ENCODE measurements at regions not wholly inside any gene's neighbourhood (a gene's known extent, or its start where the extent isn't known, plus 50 kb on each side); places are given as distances from the start of the nearest gene placed in this dataset.

DNA sequence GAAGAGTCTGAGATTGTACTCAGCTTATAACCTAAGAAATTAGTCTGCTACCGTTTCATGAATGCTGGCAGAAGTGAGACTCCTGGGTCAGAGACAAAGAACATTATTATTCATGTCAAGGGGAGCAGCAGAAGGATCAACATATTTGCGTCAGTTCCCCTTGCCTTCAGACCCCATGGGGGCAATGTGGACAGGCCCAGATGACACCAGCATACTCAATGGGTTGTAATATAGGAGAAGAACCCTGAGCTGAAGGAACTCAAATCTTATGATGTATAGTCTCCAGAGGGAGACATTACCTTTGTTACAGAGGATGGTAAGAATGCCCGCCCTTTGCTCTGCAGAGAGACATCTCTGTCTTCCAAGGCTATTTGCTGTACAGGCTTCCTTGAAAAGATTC is 384.4 kb downstream of the EPM2A start:
- H3K27ac Mint-ChIP-seq: no peak overlapping the region
- peaks cover 4% of the 10 kb centered on the region for H3K27me3 Mint-ChIP-seq (ENCODE audit: insufficient read depth)
- no peaks in the 10 kb centered on the region for H3K4me1 Mint-ChIP-seq (ENCODE audit: low read depth)
- no peak for DNase-seq
- TF ChIP-seq, protein P1, sequence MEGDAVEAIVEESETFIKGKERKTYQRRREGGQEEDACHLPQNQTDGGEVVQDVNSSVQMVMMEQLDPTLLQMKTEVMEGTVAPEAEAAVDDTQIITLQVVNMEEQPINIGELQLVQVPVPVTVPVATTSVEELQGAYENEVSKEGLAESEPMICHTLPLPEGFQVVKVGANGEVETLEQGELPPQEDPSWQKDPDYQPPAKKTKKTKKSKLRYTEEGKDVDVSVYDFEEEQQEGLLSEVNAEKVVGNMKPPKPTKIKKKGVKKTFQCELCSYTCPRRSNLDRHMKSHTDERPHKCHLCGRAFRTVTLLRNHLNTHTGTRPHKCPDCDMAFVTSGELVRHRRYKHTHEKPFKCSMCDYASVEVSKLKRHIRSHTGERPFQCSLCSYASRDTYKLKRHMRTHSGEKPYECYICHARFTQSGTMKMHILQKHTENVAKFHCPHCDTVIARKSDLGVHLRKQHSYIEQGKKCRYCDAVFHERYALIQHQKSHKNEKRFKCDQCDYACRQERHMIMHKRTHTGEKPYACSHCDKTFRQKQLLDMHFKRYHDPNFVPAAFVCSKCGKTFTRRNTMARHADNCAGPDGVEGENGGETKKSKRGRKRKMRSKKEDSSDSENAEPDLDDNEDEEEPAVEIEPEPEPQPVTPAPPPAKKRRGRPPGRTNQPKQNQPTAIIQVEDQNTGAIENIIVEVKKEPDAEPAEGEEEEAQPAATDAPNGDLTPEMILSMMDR (IDR thresholded peaks at IDR 0.05): no peak
- H3K4me3 Mint-ChIP-seq: no peak overlapping the region
- no peaks in the 10 kb centered on the region for H3K9me3 Mint-ChIP-seq
- no peaks in the 10 kb centered on the region for H3K36me3 Mint-ChIP-seq (ENCODE audit: low read depth)

DNA sequence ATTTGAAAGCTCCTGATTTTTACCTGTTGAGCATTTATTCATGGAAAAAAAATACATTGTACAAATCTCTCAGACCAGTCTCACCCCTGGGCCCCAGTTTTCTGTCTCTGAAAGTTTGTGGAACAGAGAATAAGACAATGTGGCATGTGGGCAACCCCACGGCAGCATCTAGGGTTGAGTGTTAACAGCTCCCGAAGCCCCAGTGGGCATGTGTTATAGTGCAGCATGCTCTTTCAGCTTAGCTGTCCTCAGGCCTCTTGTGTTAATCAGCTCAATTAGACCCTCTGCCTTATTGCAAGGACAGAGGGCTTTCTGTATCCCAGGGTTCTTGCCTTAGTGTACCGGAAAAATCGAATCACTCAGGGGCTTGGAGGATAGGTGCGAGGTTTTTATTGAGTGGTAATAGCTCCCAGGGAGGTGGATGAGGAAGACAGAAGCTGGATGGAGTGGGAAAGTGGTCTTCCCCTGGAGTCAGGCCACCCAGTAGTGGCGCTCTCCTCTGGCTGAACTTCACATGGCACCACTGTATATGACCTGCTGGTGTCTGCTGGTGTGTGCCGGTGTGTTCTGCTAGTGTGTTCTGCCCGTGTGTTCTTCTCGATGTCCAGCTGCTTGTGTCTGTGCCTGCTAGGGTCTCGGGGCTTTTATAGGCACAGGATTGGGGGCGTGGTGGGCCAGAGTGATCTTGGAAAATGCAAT is 382.8 kb downstream of the EPM2A start:
- Mint-ChIP-seq H3K36me3 (ENCODE audit: low read depth) (no peaks in the 10 kb centered on the region), H3K9me3 (no peaks in the 10 kb centered on the region), H3K27me3 (ENCODE audit: insufficient read depth) (peaks cover 4% of the 10 kb centered on the region), H3K4me1 (ENCODE audit: low read depth) (no peaks in the 10 kb centered on the region), H3K4me3 (no peak overlapping the region), H3K27ac (no peak overlapping the region)
- DNase-seq: no peak
- TF ChIP-seq, protein P1 (IDR thresholded peaks at IDR 0.05): no peak

- no peaks in the 10 kb centered on the region for H3K4me1 Mint-ChIP-seq (ENCODE audit: low read depth)
- no peak overlapping the region for H3K27ac Mint-ChIP-seq
- peaks cover 4% of the 10 kb centered on the region for H3K27me3 Mint-ChIP-seq (ENCODE audit: insufficient read depth)
- TF ChIP-seq, protein P1 (IDR thresholded peaks at IDR 0.05): no peak
- H3K36me3 Mint-ChIP-seq (ENCODE audit: low read depth): no peaks in the 10 kb centered on the region
- H3K4me3 Mint-ChIP-seq: no peak overlapping the region
- H3K9me3 Mint-ChIP-seq: no peaks in the 10 kb centered on the region
- no peak for DNase-seq
Measured at GRCh38 chr6:145360865-145361264, 374.5 kb downstream of the EPM2A start.

DNA sequence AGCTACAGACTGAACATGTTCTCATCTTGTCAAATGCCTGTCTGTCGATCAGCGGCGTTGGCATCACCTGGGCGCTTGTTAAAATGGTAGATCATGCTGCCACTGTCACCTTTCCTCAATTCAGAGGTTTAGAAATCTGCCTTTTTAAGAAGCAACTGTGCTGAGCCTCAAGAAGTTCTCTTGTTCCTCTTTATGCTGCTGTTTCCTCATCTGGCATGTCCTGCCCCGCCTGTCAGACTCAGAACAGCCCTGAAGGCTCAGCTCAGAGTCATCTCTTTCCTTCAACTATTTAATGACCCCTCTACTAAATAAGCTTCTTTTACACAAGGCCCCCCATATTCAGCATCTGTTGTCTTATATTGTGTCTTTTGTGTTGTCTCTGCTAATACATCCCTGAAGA is 368.2 kb downstream of the EPM2A start:
- H3K36me3 Mint-ChIP-seq (ENCODE audit: low read depth): no peaks in the 10 kb centered on the region
- H3K9me3 Mint-ChIP-seq: no peaks in the 10 kb centered on the region
- no peak overlapping the region for H3K4me3 Mint-ChIP-seq
- TF ChIP-seq, protein P1 (IDR thresholded peaks at IDR 0.05): no peak
- H3K27ac Mint-ChIP-seq: no peak overlapping the region
- H3K4me1 Mint-ChIP-seq (ENCODE audit: low read depth): peaks cover 4% of the 10 kb centered on the region; the same call in 1 of the 2 replicates
- no peak for DNase-seq
- H3K27me3 Mint-ChIP-seq (ENCODE audit: insufficient read depth): peaks cover 4% of the 10 kb centered on the region; the same call in 1 of the 2 replicates

- Mint-ChIP-seq H3K36me3 (ENCODE audit: low read depth) (no peaks in the 10 kb centered on the region), H3K4me1 (ENCODE audit: low read depth) (peaks cover 6% of the 10 kb centered on the region; the same call in 1 of the 2 replicates), H3K27ac (no peak overlapping the region), H3K27me3 (ENCODE audit: insufficient read depth) (peaks cover 4% of the 10 kb centered on the region; the same call in 1 of the 2 replicates), H3K9me3 (no peaks in the 10 kb centered on the region), H3K4me3 (no peak overlapping the region)
- TF ChIP-seq, protein P1 (IDR thresholded peaks at IDR 0.05): no peak
- DNase-seq: no peak
Measured at GRCh38 chr6:145368075-145368474, 367.2 kb downstream of the EPM2A start.

All from HFFc6 (cell line).